Activated CD4-positive, alpha-beta T cell treated with anti-CD3 and anti-CD28 coated beads, Interleukin-2, amount 10 ng/mL, durations not matched to agents 7 days and 5 days (primary cell): ENCODE measurements at regions not wholly inside any gene's neighbourhood (a gene's known extent, or its start where the extent isn't known, plus 50 kb on each side); places are given as distances from the start of the nearest gene placed in this dataset.
"Not testable (repeated sequence)": the region's sequence is repeated elsewhere in the genome, so short reads cannot be mapped to it uniquely, and the experiment has no call there.

Experiments
- CTCF ChIA-PET: fragments of 350-600 bp; sonication (Branson Sonifier 250); formaldehyde crosslinking; loops from one replicate; lab custom pipeline; 2021; ENCODE audit warnings: antibody characterized with exemption; lab: Charles Lee
- POLR2A ChIA-PET: fragments of 350-600 bp; sonication (Branson Sonifier 250); formaldehyde crosslinking; loops from one replicate; lab custom pipeline; 2021; ENCODE audit warnings: antibody characterized with exemption; lab: Charles Lee
- DNase-seq: peaks from one replicate; pipeline ENCODE4 v3.0.0-alpha.2; 2020
- H3K27ac Mint-ChIP-seq: one replicate; pipeline ENCODE4 v1.8.0; 2021; ENCODE audit warnings: mild to moderate bottlenecking, moderate library complexity, mixed read lengths
- H3K27me3 Mint-ChIP-seq: one replicate; pipeline ENCODE4 v1.8.0; 2021; ENCODE audit warnings: mixed read lengths
- H3K36me3 Mint-ChIP-seq: one replicate; pipeline ENCODE4 v1.8.0; 2021; ENCODE audit warnings: low read depth, mixed read lengths
- H3K4me1 Mint-ChIP-seq: one replicate; pipeline ENCODE4 v1.8.0; 2021; ENCODE audit warnings: mixed read lengths
- H3K4me3 Mint-ChIP-seq: one replicate; pipeline ENCODE4 v1.8.0; 2021; ENCODE audit warnings: mild to moderate bottlenecking, moderate library complexity, mixed read lengths
- H3K9me3 Mint-ChIP-seq: one replicate; pipeline ENCODE4 v1.8.0; 2021; ENCODE audit warnings: mixed read lengths

DNA sequence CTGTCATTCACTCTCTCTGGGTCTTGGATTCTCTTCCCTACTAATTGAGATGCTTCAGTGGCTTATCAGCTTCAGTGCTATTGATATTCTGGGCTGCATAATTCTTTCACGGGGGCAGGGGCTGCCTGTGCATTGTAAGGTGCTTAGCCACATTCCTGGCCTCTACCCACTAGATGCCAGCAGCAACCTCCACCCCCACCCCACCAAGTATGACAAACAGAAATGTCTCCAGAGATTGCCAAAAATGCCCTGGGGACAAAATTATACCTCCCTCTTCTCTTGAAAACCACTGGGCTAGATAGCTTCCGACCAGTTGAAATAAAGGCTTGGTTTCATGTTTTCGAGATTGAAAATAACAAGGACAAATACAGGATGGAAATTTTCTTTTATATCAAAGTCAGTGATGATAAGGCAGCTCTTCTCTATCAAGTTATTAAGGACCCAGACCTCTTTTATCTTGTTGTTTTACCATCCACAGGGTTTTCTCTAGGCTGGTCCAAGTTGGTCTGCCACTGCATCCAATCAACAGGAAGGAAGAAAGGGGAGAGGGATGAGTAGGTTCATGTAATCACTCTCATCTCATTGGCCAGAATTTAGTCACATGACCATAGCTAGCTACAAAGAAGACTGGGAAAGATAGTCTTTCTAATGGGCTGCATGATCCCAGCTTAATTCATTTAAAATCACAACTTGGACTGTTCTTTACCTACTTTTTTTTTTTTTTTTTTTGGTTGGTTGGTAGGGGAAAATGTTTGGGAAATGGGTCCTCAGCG is 92.1 kb upstream of the RANBP3L start:
- H3K27me3 Mint-ChIP-seq, result peaks cover 14% of the 10 kb centered on the region
- H3K36me3 Mint-ChIP-seq, result no peaks in the 10 kb centered on the region
- ChIA-PET POLR2A (no interaction called here), CTCF (no interaction called here)
- no peak for DNase-seq
- no peaks in the 10 kb centered on the region for H3K4me1 Mint-ChIP-seq
- H3K4me3 Mint-ChIP-seq, result no peak overlapping the region
- H3K9me3 Mint-ChIP-seq, result no peaks in the 10 kb centered on the region
- no peak overlapping the region for H3K27ac Mint-ChIP-seq

DNA sequence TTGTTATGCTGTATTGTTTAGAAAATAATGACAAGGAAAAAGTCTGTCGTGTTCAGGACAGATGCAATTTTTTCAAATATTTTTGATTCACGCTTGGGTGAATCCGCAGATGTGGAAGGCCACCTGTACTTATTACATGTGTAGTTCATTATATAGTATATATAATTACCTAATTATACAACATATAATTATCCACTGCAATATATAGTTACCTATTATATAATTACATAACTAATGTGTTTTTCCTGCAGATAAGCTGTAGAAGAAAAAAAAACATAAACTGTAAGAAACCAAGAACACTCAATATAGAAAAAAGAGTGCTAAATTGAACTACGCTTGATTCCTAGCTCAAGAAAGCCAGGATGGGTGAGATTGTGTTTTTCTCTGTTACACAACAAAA is 93.6 kb upstream of the RANBP3L start:
- Mint-ChIP-seq H3K4me1 (no peaks in the 10 kb centered on the region), H3K27me3 (peaks cover 17% of the 10 kb centered on the region), H3K36me3 (no peaks in the 10 kb centered on the region), H3K4me3 (no peak overlapping the region), H3K9me3 (no peaks in the 10 kb centered on the region), H3K27ac (no peak overlapping the region)
- CTCF ChIA-PET, result no interaction called here
- no peak for DNase-seq
- POLR2A ChIA-PET, result no interaction called here

DNA sequence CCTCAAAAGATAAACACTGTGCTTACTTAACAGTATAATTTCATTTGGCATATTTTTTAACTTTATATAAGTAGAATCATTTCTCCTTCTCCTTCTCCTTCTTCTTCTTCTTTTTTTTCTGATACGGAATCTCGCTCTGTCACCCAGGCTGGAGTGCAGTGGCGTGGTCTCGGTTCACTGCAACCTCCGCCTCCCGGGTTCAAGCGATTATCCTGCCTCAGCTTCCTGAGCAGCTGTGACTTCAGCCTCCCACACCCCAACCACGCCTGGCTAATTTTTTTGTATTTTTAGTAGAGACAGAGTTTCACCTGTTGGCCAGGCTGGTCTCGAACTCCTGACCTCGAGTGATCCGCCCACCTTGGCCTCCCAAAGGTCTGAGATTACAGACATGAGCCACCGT is 94.2 kb upstream of the RANBP3L start:
- DNase-seq, H3K4me1 Mint-ChIP-seq, POLR2A ChIA-PET, H3K27ac Mint-ChIP-seq, H3K36me3 Mint-ChIP-seq, H3K4me3 Mint-ChIP-seq, H3K9me3 Mint-ChIP-seq, CTCF ChIA-PET: not testable (repeated sequence)
- peaks cover 17% of the 10 kb centered on the region for H3K27me3 Mint-ChIP-seq

GRCh38 chr5:36396640-36397039 is 94.9 kb upstream of the RANBP3L start:
- ChIA-PET CTCF (no interaction called here), POLR2A (no interaction called here)
- H3K36me3 Mint-ChIP-seq, result no peaks in the 10 kb centered on the region
- no peak for DNase-seq
- no peak overlapping the region for H3K4me3 Mint-ChIP-seq
- no peaks in the 10 kb centered on the region for H3K9me3 Mint-ChIP-seq
- H3K27me3 Mint-ChIP-seq, result peaks cover 17% of the 10 kb centered on the region
- no peak overlapping the region for H3K27ac Mint-ChIP-seq
- no peaks in the 10 kb centered on the region for H3K4me1 Mint-ChIP-seq

DNA sequence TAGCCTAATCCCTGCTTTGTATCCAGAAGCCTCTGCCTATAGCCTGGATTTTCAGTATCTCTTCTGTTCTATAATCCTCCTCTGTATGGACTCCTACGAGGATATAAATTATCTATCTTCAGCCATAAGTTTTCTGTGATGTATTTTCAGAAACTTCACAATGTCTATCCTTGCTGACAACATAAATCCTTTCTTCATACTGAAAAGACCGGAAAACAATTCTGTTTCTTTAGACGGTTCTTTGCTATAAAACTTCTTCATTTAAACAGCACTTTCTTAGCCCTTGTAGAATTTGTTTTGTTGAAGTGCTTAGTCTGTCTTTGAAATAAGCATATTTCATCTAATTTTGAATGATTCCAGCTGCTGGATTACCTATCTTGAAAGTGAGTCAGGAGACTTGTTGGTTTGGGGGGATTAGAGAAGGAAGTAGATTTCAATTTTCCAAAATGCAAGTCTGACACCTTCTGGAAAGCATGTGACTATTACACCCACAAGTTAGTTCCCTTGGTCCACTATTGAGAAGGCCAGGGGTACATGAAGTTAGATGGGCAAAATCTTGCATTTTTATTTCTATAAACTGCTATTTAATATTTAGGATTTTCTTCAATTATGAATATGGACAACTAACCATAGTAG is 96.3 kb upstream of the RANBP3L start:
- ChIA-PET POLR2A (no interaction called here), CTCF (interaction anchor here (0.6 kb wide), 1 partner anchor 45 kb away, joined by 4 read pairs; no protein-coding TSS in a partner anchor)
- H3K27me3 Mint-ChIP-seq, result peaks cover 16% of the 10 kb centered on the region
- no peaks in the 10 kb centered on the region for H3K9me3 Mint-ChIP-seq
- DNase-seq, result no peak
- H3K4me3 Mint-ChIP-seq, result no peak overlapping the region
- H3K27ac Mint-ChIP-seq, result no peak overlapping the region
- no peaks in the 10 kb centered on the region for H3K4me1 Mint-ChIP-seq
- H3K36me3 Mint-ChIP-seq, result no peaks in the 10 kb centered on the region

DNA sequence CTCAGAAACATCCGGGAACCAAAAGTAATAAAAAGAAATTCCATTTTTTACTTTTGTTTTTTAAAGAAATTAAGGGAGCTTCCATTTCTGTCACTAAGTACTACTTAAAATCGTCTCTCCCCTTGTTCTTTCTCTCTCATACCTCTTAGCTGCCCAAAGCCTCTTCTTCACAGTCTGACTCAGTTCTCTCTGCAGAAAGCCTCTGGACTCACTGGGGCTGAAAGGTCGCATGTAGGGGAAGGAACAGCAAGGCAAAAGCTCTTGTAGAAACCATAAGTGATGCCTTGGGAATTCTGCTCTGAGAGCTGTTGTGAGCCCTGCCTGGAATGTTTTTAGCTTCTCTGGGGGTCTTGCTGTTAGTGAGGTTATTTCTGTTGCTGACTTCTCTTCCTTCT is 100.8 kb upstream of the RANBP3L start:
- H3K9me3 Mint-ChIP-seq, result no peaks in the 10 kb centered on the region
- no peaks in the 10 kb centered on the region for H3K4me1 Mint-ChIP-seq
- no peak for DNase-seq
- H3K4me3 Mint-ChIP-seq, result no peak overlapping the region
- ChIA-PET CTCF (interaction anchor here (0.5 kb wide), 1 partner anchor 12 kb away, joined by 3 read pairs; no protein-coding TSS in a partner anchor), POLR2A (no interaction called here)
- no peaks in the 10 kb centered on the region for H3K36me3 Mint-ChIP-seq
- H3K27ac Mint-ChIP-seq, result no peak overlapping the region
- peaks cover 8% of the 10 kb centered on the region for H3K27me3 Mint-ChIP-seq

- ChIA-PET CTCF (no interaction called here), POLR2A (no interaction called here)
- Mint-ChIP-seq H3K36me3 (no peaks in the 10 kb centered on the region), H3K4me3 (no peak overlapping the region), H3K4me1 (no peaks in the 10 kb centered on the region), H3K9me3 (no peaks in the 10 kb centered on the region), H3K27me3 (peaks cover 7% of the 10 kb centered on the region), H3K27ac (no peak overlapping the region)
- DNase-seq, result no peak
Observed at GRCh38 chr5:36403632-36404311, 102.1 kb upstream of the RANBP3L start.

GRCh38 chr5:36406023-36406422 is 104.3 kb upstream of the RANBP3L start:
- Mint-ChIP-seq H3K4me1 (no peaks in the 10 kb centered on the region), H3K27me3 (peaks cover 16% of the 10 kb centered on the region), H3K27ac (no peak overlapping the region), H3K36me3 (no peaks in the 10 kb centered on the region), H3K4me3 (no peak overlapping the region), H3K9me3 (no peaks in the 10 kb centered on the region)
- DNase-seq, result no peak
- CTCF ChIA-PET, result no interaction called here
- POLR2A ChIA-PET, result no interaction called here

DNA sequence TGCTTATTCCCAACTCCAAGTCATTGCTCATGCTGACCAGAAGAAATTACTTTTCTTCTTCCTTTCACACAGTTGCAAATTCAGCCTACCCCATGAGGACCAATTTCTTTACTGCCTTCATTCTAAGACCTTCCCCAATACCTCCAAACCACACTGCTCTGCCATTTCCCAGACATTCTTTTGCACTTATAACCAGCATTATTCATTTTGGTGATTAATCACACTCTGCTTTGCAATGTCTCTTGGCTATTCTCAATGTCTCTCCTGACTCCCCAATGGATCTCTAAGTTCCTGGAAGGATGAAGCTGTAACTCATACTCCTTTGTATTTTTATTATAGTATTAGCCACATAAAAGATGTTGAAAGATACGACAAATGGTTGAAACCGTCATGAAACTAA is 105.7 kb upstream of the RANBP3L start:
- DNase-seq, result no peak
- no peak overlapping the region for H3K4me3 Mint-ChIP-seq
- H3K9me3 Mint-ChIP-seq, result no peaks in the 10 kb centered on the region
- H3K36me3 Mint-ChIP-seq, result no peaks in the 10 kb centered on the region
- H3K4me1 Mint-ChIP-seq, result no peaks in the 10 kb centered on the region
- peaks cover 16% of the 10 kb centered on the region for H3K27me3 Mint-ChIP-seq
- CTCF ChIA-PET, result interaction anchor here (1.5 kb wide), 1 partner anchor 19 kb away, joined by 3 read pairs; no protein-coding TSS in a partner anchor
- POLR2A ChIA-PET, result no interaction called here
- no peak overlapping the region for H3K27ac Mint-ChIP-seq

DNA sequence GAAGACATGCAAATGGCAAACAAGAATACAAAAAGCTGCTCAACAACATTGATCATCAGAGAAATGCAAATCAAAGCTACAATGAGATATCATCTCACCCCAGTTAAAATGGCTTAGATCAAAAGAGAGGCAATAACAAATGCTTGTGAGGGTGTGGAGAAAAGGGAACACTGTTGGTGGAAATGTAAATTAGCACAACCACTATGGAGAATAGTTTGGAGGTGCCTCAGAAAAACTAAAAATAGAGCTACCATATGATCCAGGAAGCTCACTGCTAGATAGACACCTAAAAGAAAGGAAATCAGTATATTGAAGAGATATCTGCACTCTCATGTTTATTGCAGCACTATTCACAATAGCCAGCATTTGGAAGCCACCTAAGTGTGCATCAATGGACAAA is 108.0 kb upstream of the RANBP3L start:
- CTCF ChIA-PET, DNase-seq, POLR2A ChIA-PET, H3K4me1 Mint-ChIP-seq, H3K9me3 Mint-ChIP-seq, H3K36me3 Mint-ChIP-seq, H3K4me3 Mint-ChIP-seq, H3K27ac Mint-ChIP-seq: not testable (repeated sequence)
- H3K27me3 Mint-ChIP-seq, result peaks cover 16% of the 10 kb centered on the region

- CTCF ChIA-PET, H3K4me3 Mint-ChIP-seq, H3K4me1 Mint-ChIP-seq, H3K9me3 Mint-ChIP-seq, H3K27ac Mint-ChIP-seq, POLR2A ChIA-PET, H3K36me3 Mint-ChIP-seq, DNase-seq: not testable (repeated sequence)
- H3K27me3 Mint-ChIP-seq, result peaks cover 16% of the 10 kb centered on the region
Observed at GRCh38 chr5:36410672-36411071, 109.0 kb upstream of the RANBP3L start.

- H3K36me3 Mint-ChIP-seq, result no peaks in the 10 kb centered on the region
- peaks cover 6% of the 10 kb centered on the region for H3K27me3 Mint-ChIP-seq
- ChIA-PET CTCF (interaction anchor here (0.6 to 1.0 kb wide), 3 partner anchors 13 to 147 kb away, joined by 3 to 4 read pairs (median 3); no protein-coding TSS in a partner anchor), POLR2A (no interaction called here)
- H3K4me3 Mint-ChIP-seq, result no peak overlapping the region
- no peaks in the 10 kb centered on the region for H3K9me3 Mint-ChIP-seq
- H3K4me1 Mint-ChIP-seq, result peaks cover 19% of the 10 kb centered on the region
- H3K27ac Mint-ChIP-seq, result no peak overlapping the region
- peak; percentile 16 for DNase-seq
Observed at GRCh38 chr5:36414869-36415282, 113.2 kb upstream of the RANBP3L start.

DNA sequence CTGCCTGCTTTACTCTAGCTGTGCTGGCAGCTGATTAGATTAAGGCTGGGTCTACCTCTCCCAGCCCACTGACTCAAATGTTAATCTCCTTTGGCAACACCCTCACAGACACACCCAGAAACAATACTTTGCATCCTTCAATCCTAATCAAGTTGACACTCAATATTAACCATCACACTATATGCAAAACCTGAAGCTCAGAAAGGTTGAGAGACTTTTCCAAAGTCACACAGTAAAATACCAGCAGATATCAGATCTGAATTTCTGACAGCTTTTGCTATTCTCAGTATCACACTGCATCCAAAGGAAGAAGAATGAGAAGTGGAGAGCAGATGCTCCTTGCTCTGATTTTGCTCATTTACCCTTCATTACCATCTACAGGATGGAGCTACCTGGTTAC is 114.9 kb upstream of the RANBP3L start:
- Mint-ChIP-seq H3K9me3 (no peaks in the 10 kb centered on the region), H3K4me1 (peaks cover 27% of the 10 kb centered on the region), H3K4me3 (no peak overlapping the region), H3K27ac (no peak overlapping the region), H3K36me3 (no peaks in the 10 kb centered on the region), H3K27me3 (no peaks in the 10 kb centered on the region)
- ChIA-PET POLR2A (no interaction called here), CTCF (no interaction called here)
- no peak for DNase-seq
